HG02884 (cell line): ENCODE measurements at regions not wholly inside any gene's neighbourhood (a gene's known extent, or its start where the extent isn't known, plus 50 kb on each side); places are given as distances from the start of the nearest gene placed in this dataset.
"Not testable (repeated sequence)": the region's sequence is repeated elsewhere in the genome, so short reads cannot be mapped to it uniquely, and the experiment has no call there.

Experiments
- ATAC-seq: cut with Tn5 transposase; IDR thresholded peaks from one replicate; pipeline ENCODE4 v1.9.1; 2021; ENCODE audit warnings: mild to moderate bottlenecking, moderate library complexity; ENCODE audit not compliant: unreplicated experiment

- ATAC-seq, result no peak
These were observed 169.2 kb downstream of the LNPK start for GRCh38 chr2:175832866-175833265.

- ATAC-seq, result no peak
These were observed 172.3 kb downstream of the LNPK start for GRCh38 chr2:175829741-175830140.

- ATAC-seq, result no peak
These were observed 174.2 kb downstream of the LNPK start for GRCh38 chr2:175827856-175828255.

GRCh38 chr2:175824243-175824642 is 177.8 kb downstream of the LNPK start:
- ATAC-seq, result no peak

- no peak for ATAC-seq
These were observed 178.4 kb downstream of the LNPK start for GRCh38 chr2:175823707-175824073.

- no peak for ATAC-seq
These were observed 178.9 kb downstream of the LNPK start for GRCh38 chr2:175823002-175823706.

- no peak for ATAC-seq
These were observed 184.8 kb downstream of the LNPK start for GRCh38 chr2:175817221-175817620.

- ATAC-seq, result no peak
These were observed 186.5 kb downstream of the LNPK start for GRCh38 chr2:175815537-175815936.

GRCh38 chr2:175811971-175812370 is 190.1 kb downstream of the LNPK start:
- ATAC-seq, result no peak

GRCh38 chr2:175808858-175809257 is 193.2 kb downstream of the LNPK start:
- no peak for ATAC-seq

- no peak for ATAC-seq
These were observed 194.0 kb downstream of the LNPK start for GRCh38 chr2:175808078-175808477.

- no peak for ATAC-seq
These were observed 194.8 kb downstream of the LNPK start for GRCh38 chr2:175807031-175807873.

- ATAC-seq, result no peak
These were observed 195.5 kb downstream of the LNPK start for GRCh38 chr2:175806570-175806969.

GRCh38 chr2:175806125-175806490 is 196.0 kb downstream of the LNPK start:
- no peak for ATAC-seq

- ATAC-seq, result no peak
These were observed 196.5 kb downstream of the LNPK start for GRCh38 chr2:175805442-175806124.

GRCh38 chr2:175804122-175804521 is 197.9 kb downstream of the LNPK start:
- no peak for ATAC-seq

GRCh38 chr2:175796422-175796821 is 205.6 kb downstream of the LNPK start:
- not testable (repeated sequence) for ATAC-seq

GRCh38 chr2:175793648-175794047 is 208.4 kb downstream of the LNPK start:
- ATAC-seq, result no peak

GRCh38 chr2:175792881-175793280 is 209.2 kb downstream of the LNPK start:
- ATAC-seq, result no peak

GRCh38 chr2:175792199-175792598 is 209.9 kb downstream of the LNPK start:
- no peak for ATAC-seq

- no peak for ATAC-seq
These were observed 215.5 kb downstream of the LNPK start for GRCh38 chr2:175786471-175787124.
